IMR-90 (cell line): ENCODE measurements at regions not wholly inside any gene's neighbourhood (a gene's known extent, or its start where the extent isn't known, plus 50 kb on each side); places are given as distances from the start of the nearest gene placed in this dataset.

Source experiments
- ATAC-seq: fragments of 200-7000 bp; cut with Tn5 transposase; 2 replicates; pipeline ENCODE4 v1.9.1; 2020; ENCODE audit warnings: low read depth, mild to moderate bottlenecking, moderate library complexity
- BruUV-seq: library from RNA; stranded (reverse); fragments of 400-500 nt; replicated peaks from 2 replicates; lab custom pipeline; 2021; lab: Mats Ljungman, UMichigan
- CTCF ChIA-PET: fragments of 300-600 bp; formaldehyde crosslinking; extraction: SDS; loops from one replicate; lab custom pipeline; 2021; ENCODE audit warnings: antibody characterized with exemption; lab: Yijun Ruan, JAX
- POLR2A ChIA-PET: fragments of 300-600 bp; sonication (Branson Sonifier 250); formaldehyde crosslinking; loops from one replicate; lab custom pipeline; 2022; ENCODE audit warnings: antibody characterized with exemption; ENCODE audit not compliant: unreplicated experiment; lab: Charles Lee
- DNase-seq: peaks from one replicate; pipeline ENCODE4 v3.0.0; 2013
- H2AFZ ChIP-seq: replicated peaks from 2 replicates; pipeline ENCODE3; 2013; ENCODE audit warnings: low read length, mild to moderate bottlenecking; ENCODE audit not compliant: poor library complexity
- H2AK5ac ChIP-seq: 2 replicates; pipeline ENCODE4 v1.6.1; 2013; ENCODE audit warnings: low read depth, low read length, inconsistent platforms
- H2AK9ac ChIP-seq: replicated peaks from 2 replicates; pipeline ENCODE3; 2013; ENCODE audit warnings: mild to moderate bottlenecking, low read depth, low read length, moderate library complexity; ENCODE audit not compliant: poor library complexity
- H2BK120ac ChIP-seq: 2 replicates; pipeline ENCODE4 v1.6.1; 2013; ENCODE audit warnings: low read depth, low read length, inconsistent platforms
- H2BK15ac ChIP-seq: 3 replicates; pipeline ENCODE4 v1.6.1; 2013; ENCODE audit warnings: low read depth, low read length, inconsistent platforms
- H2BK20ac ChIP-seq: 2 replicates; pipeline ENCODE4 v1.6.1; 2013; ENCODE audit warnings: low read depth, mild to moderate bottlenecking, inconsistent platforms, low read length, moderate library complexity
- H2BK5ac ChIP-seq: 2 replicates; pipeline ENCODE4 v1.6.1; 2013; ENCODE audit warnings: mild to moderate bottlenecking, low read depth, low read length, inconsistent platforms; ENCODE audit not compliant: poor library complexity, severe bottlenecking
- H3K14ac ChIP-seq: replicated peaks from 2 replicates; pipeline ENCODE4 v1.6.1; 2013; ENCODE audit warnings: low read depth, low read length, inconsistent platforms
- H3K18ac ChIP-seq: 2 replicates; pipeline ENCODE4 v1.6.1; 2013; ENCODE audit warnings: low read depth, low read length, control low read depth
- H3K23ac ChIP-seq: 2 replicates; pipeline ENCODE4 v1.6.1; 2013; ENCODE audit warnings: low read depth, low read length, inconsistent platforms
- H3K27ac ChIP-seq: 2 replicates; pipeline ENCODE4 v1.5.1; 2013; ENCODE audit warnings: mild to moderate bottlenecking, control low read depth, low read length; ENCODE audit not compliant: insufficient read depth
- H3K27me3 ChIP-seq: 2 replicates; pipeline ENCODE4 v1.6.1; 2013; ENCODE audit warnings: low read length; ENCODE audit not compliant: control insufficient read depth, insufficient read depth
- H3K36me3 ChIP-seq: 2 replicates; pipeline ENCODE4 v1.6.1; 2013; ENCODE audit warnings: low read length, mixed read lengths; ENCODE audit not compliant: control insufficient read depth, insufficient read depth
- H3K4ac ChIP-seq: 2 replicates; pipeline ENCODE4 v1.6.1; 2013; ENCODE audit warnings: low read depth, low read length, inconsistent platforms
- H3K4me1 ChIP-seq: 2 replicates; pipeline ENCODE4 v1.6.1; 2013; ENCODE audit warnings: low read length, mixed read lengths; ENCODE audit not compliant: control insufficient read depth, insufficient read depth
- H3K4me2 ChIP-seq: 2 replicates; pipeline ENCODE4 v1.6.1; 2013; ENCODE audit warnings: low read depth, mild to moderate bottlenecking, control low read depth, low read length, moderate library complexity
- H3K4me3 ChIP-seq: 2 replicates; pipeline ENCODE4 v1.5.1; 2013; ENCODE audit warnings: low read depth, mild to moderate bottlenecking, control low read depth, low read length, moderate library complexity; ENCODE audit not compliant: insufficient read depth
- H3K56ac ChIP-seq: 2 replicates; pipeline ENCODE4 v1.6.1; 2013; ENCODE audit warnings: low read length, inconsistent platforms; ENCODE audit not compliant: insufficient read depth; ENCODE audit errors: extremely low read depth
- H3K79me1 ChIP-seq, 2 experiments: 2 replicates each; pipeline ENCODE4 v1.6.1; 2013; ENCODE audit warnings: low read length in 2 of 2, inconsistent platforms in 1 of 2, low read depth in 1 of 2
- H3K9ac ChIP-seq: 2 replicates; pipeline ENCODE4 v1.6.1; 2013; ENCODE audit warnings: low read depth, low read length, control low read depth
- H3K9me1 ChIP-seq: 2 replicates; pipeline ENCODE4 v1.6.1; 2013; ENCODE audit warnings: low read length, inconsistent platforms; ENCODE audit not compliant: insufficient read depth
- H3K9me3 ChIP-seq: 2 replicates; pipeline ENCODE4 v1.6.1; 2013; ENCODE audit warnings: low read length; ENCODE audit not compliant: control insufficient read depth, insufficient read depth
- H4K20me1 ChIP-seq: 2 replicates; pipeline ENCODE4 v1.6.1; 2013; ENCODE audit warnings: low read length, inconsistent platforms; ENCODE audit not compliant: insufficient read depth
- H4K5ac ChIP-seq: 2 replicates; pipeline ENCODE4 v1.6.1; 2013; ENCODE audit warnings: mild to moderate bottlenecking, low read depth, low read length, control low read depth
- H4K8ac ChIP-seq, 2 experiments: 2 replicates each; pipeline ENCODE4 v1.6.1; 2013; ENCODE audit warnings: low read depth in 2 of 2, low read length in 2 of 2, control low read depth in 1 of 2, inconsistent platforms in 1 of 2
- H4K91ac ChIP-seq: 2 replicates; pipeline ENCODE4 v1.6.1; 2013; ENCODE audit warnings: low read depth, low read length, inconsistent platforms; ENCODE audit not compliant: insufficient read depth
- BHLHE40 ChIP-seq: fragments of 150-350 bp; IDR thresholded peaks from 2 replicates; pipeline ENCODE4 v1.6.1; 2016; ENCODE audit warnings: mild to moderate bottlenecking, low read depth, low read length
- CEBPB ChIP-seq: IDR thresholded peaks from 2 replicates; pipeline ENCODE4 v1.6.1; 2012; ENCODE audit warnings: low read depth, low read length, improper control_type of control experiment
- CHD1 ChIP-seq: IDR thresholded peaks from 2 replicates; pipeline ENCODE4 v1.6.1; 2012; ENCODE audit warnings: low read depth, low read length, improper control_type of control experiment
- CTCF ChIP-seq: conservative IDR thresholded peaks from 2 replicates; pipeline ENCODE4 v1.5.1; 2012; ENCODE audit warnings: mild to moderate bottlenecking, low read depth, low read length, improper control_type of control experiment
- ELK1 ChIP-seq: fragments of 150-350 bp; IDR thresholded peaks from 2 replicates; pipeline ENCODE4 v1.6.1; 2016; ENCODE audit warnings: low read depth, mild to moderate bottlenecking, low read length, moderate library complexity, borderline replicate concordance
- FOS ChIP-seq: fragments of 150-350 bp; IDR thresholded peaks from 2 replicates; pipeline ENCODE4 v1.6.1; 2016; ENCODE audit warnings: low read depth, low read length
- MAZ ChIP-seq: IDR thresholded peaks from 2 replicates; pipeline ENCODE4 v1.6.1; 2012; ENCODE audit warnings: low read depth, mild to moderate bottlenecking, low read length, improper control_type of control experiment, moderate library complexity, borderline replicate concordance
- MXI1 ChIP-seq: IDR thresholded peaks from 2 replicates; pipeline ENCODE4 v1.6.1; 2012; ENCODE audit warnings: low read depth, mild to moderate bottlenecking, low read length, moderate library complexity, borderline replicate concordance
- NFE2L2 ChIP-seq: fragments of 150-350 bp; IDR thresholded peaks from 2 replicates; pipeline ENCODE4 v1.6.1; 2016; ENCODE audit warnings: low read depth, mild to moderate bottlenecking, low read length
- POLR2A ChIP-seq: IDR thresholded peaks from 2 replicates; pipeline ENCODE4 v1.6.1; 2012; ENCODE audit warnings: mild to moderate bottlenecking, low read depth, low read length
- RAD21 ChIP-seq: IDR thresholded peaks from 2 replicates; pipeline ENCODE4 v1.6.1; 2012; ENCODE audit warnings: low read length, improper control_type of control experiment
- RFX5 ChIP-seq: IDR thresholded peaks from 2 replicates; pipeline ENCODE4 v1.8.0; 2012; ENCODE audit warnings: low read depth, mild to moderate bottlenecking, low read length, moderate library complexity
- USF2 ChIP-seq: fragments of 150-350 bp; IDR thresholded peaks from 2 replicates; pipeline ENCODE4 v1.6.1; 2017; ENCODE audit warnings: mild to moderate bottlenecking, antibody characterized with exemption, low read length, low read depth
- WGBS, 2 experiments: methylation state at CpG; one replicate each; pipeline versions ENCODE4 v1.1.5 to v1.1.7; 2013; ENCODE audit warnings: missing lambda C conversion rate in 2 of 2; ENCODE audit not compliant: insufficient read length in 1 of 2; ENCODE audit errors: extremely low coverage in 2 of 2; 5-methylcytosine and 5-hydroxymethylcytosine counted together
- dilution Hi-C: fragments of 300-500 bp; cut with HindIII; formaldehyde crosslinking; loops from one replicate; pipeline ENCODE4 v1.14.3; 2018; ENCODE audit warnings: low sequenced_read_pairs; ENCODE audit not compliant: unreplicated experiment
- in situ Hi-C: fragments of 300-500 bp; cut with MboI; formaldehyde crosslinking; loops from 3 replicates; pipeline ENCODE4 v1.14.3; 2019; ENCODE audit warnings: low sequenced_read_pairs, inconsistent platforms, mixed read lengths
- intact Hi-C: fragments of 100-400 bp; cut with micrococcal nuclease; formaldehyde crosslinking; loops from 2 replicates; pipeline ENCODE4 v1.10.0; 2022

- no peak overlapping the region for H4K5ac ChIP-seq
- H2BK5ac ChIP-seq = no peak overlapping the region
- POLR2A ChIA-PET = no interaction called here
- BruUV-seq = no TSS peak
- no peak overlapping the region; the same call in 2 of the 3 replicates for H2BK15ac ChIP-seq
- DNase-seq (no peak), ATAC-seq (no peak)
- CTCF ChIA-PET = no interaction called here
- no peaks in the 10 kb centered on the region for H3K27me3 ChIP-seq
- no peak overlapping the region for H3K14ac ChIP-seq
- H3K9me1 ChIP-seq = peaks cover 3% of the 10 kb centered on the region; the same call in 1 of the 2 replicates
- H2AK5ac ChIP-seq = no peak overlapping the region
- no peak overlapping the region for H3K4ac ChIP-seq
- H4K91ac ChIP-seq = no peak overlapping the region
- no peak overlapping the region for H3K18ac ChIP-seq
- H3K56ac ChIP-seq = no peak overlapping the region
- no peak overlapping the region for H3K4me2 ChIP-seq
- H3K23ac ChIP-seq = no peak overlapping the region
- no peak overlapping the region for H2BK20ac ChIP-seq
- no CpG with 5 or more reads among the region's 3 CpGs for WGBS, 2 experiments
- in situ Hi-C loops (no loop called here), dilution Hi-C loops (no loop called here), intact Hi-C loops (loop anchor here (5.0 kb wide), 1 partner anchor 150 kb away; no protein-coding TSS in a partner anchor)
- no peak overlapping the region for H2AK9ac ChIP-seq
- no peak overlapping the region for H3K4me3 ChIP-seq
- H2BK120ac ChIP-seq = 0 out of 2 replicates have a peak overlapping the region, but pooled peaks have one; percentile 57
- no peaks in the 10 kb centered on the region; a peak in 1 of 4 replicates for H3K79me1 ChIP-seq
- no peak overlapping the region for H2AFZ ChIP-seq
- H3K9me3 ChIP-seq = no peaks in the 10 kb centered on the region
- H3K36me3 ChIP-seq = no peaks in the 10 kb centered on the region
- TF ChIP-seq FOS = no peak
- no peak for TF ChIP-seq MXI1
- no peak for TF ChIP-seq NFE2L2
- TF ChIP-seq POLR2A = no peak
- TF ChIP-seq CEBPB = no peak
- no peak for TF ChIP-seq CHD1
- no peak for TF ChIP-seq USF2
- no peak for TF ChIP-seq ELK1
- TF ChIP-seq CTCF = no peak
- TF ChIP-seq RAD21 = no peak
- TF ChIP-seq MAZ = no peak
- TF ChIP-seq RFX5 = no peak
- TF ChIP-seq BHLHE40 = no peak
- peaks cover 5% of the 10 kb centered on the region for H3K4me1 ChIP-seq
- no peak overlapping the region; a peak in 1 of 4 replicates for H4K8ac ChIP-seq
- no peak overlapping the region for H3K9ac ChIP-seq
- no peak overlapping the region for H3K27ac ChIP-seq
- no peaks in the 10 kb centered on the region for H4K20me1 ChIP-seq
Observed at GRCh38 chr4:149112109-149112508, 669.9 kb upstream of the NR3C2 start.
